ENCODE measurements at regions not wholly inside any gene's neighbourhood (a gene's known extent, or its start where the extent isn't known, plus 50 kb on each side); places are given as distances from the start of the nearest gene placed in this dataset.

DNA sequence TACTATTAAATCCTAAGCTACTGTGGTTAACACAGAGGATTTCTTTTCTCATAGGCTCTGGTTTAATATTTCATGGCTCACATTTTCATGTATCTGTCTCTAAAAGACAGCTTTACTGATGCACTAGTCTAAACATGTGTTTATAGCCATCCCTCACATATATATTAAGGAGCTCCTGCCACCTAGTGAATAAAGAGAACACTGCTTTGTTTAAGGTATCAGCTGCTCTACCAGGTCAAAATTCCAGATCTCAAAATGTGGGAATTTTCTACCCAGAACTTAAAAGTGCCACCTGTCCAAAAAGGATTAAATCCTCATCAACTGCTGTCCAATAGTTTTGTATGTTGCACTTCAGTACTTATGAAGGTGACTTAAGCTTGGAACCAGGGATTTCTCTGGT is 188.5 kb upstream of the TEX13C start:
- TF ChIP-seq, protein P1, sequence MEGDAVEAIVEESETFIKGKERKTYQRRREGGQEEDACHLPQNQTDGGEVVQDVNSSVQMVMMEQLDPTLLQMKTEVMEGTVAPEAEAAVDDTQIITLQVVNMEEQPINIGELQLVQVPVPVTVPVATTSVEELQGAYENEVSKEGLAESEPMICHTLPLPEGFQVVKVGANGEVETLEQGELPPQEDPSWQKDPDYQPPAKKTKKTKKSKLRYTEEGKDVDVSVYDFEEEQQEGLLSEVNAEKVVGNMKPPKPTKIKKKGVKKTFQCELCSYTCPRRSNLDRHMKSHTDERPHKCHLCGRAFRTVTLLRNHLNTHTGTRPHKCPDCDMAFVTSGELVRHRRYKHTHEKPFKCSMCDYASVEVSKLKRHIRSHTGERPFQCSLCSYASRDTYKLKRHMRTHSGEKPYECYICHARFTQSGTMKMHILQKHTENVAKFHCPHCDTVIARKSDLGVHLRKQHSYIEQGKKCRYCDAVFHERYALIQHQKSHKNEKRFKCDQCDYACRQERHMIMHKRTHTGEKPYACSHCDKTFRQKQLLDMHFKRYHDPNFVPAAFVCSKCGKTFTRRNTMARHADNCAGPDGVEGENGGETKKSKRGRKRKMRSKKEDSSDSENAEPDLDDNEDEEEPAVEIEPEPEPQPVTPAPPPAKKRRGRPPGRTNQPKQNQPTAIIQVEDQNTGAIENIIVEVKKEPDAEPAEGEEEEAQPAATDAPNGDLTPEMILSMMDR (IDR thresholded peaks at IDR 0.05) = no peak
- no peak for TF ChIP-seq POLR2A (IDR thresholded peaks at IDR 0.05)
- no peak for TF ChIP-seq POLR2AphosphoS5 (IDR thresholded peaks at IDR 0.05)

All from prostate gland (tissue), 2 donors.